ENCODE measurements at regions not wholly inside any gene's neighbourhood (a gene's known extent, or its start where the extent isn't known, plus 50 kb on each side); places are given as distances from the start of the nearest gene placed in this dataset.

DNA sequence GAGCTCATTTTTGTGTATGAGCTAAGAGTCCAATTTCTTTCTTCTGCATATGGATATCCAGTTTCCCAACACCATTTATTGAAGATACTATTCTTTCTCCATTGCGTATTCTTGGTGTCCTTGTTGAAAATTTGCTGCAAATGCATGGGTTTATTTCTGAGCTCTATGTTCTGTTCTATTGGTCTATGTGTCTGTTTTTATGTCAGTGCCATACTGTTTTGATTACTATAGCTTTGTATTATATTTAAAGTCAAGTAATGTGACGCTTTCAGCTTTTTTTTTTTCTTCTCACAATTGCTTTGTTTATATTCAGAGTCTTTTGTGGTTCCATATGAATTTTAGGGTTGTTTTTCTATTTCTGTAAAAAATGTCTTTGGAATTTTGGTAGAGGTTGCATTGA lies 247.1 kb upstream of the TBX3 start:
- H3K9me3 ChIP-seq (replicated peaks in 1 of 2; ENCODE audit: control insufficient read depth in 1 of 2, insufficient read depth in 1 of 2, low read length in 2 of 2) = no peaks in the 10 kb centered on the region

DNA sequence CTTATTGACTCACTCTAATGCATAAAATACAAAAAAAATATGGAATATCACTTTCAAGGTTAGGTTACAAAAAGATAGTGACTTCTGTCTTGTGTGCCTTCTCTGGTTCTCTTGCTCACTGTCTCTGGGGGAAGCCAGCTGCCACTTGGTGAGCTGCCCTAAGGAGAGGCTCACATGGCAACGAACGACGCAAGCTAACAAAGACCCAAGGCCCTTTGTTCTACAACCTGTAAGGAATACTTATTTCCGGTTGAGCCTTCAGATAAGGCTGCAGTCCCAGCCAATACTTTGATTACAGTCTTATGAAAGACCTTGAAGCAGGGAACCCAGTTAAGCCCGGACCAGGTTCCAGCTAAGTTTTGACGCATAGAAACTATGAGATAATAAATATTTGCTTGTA lies 242.4 kb upstream of the TBX3 start:
- intact Hi-C loops (cut with micrococcal nuclease) = no loop called here
- TF ChIP-seq, protein P1, sequence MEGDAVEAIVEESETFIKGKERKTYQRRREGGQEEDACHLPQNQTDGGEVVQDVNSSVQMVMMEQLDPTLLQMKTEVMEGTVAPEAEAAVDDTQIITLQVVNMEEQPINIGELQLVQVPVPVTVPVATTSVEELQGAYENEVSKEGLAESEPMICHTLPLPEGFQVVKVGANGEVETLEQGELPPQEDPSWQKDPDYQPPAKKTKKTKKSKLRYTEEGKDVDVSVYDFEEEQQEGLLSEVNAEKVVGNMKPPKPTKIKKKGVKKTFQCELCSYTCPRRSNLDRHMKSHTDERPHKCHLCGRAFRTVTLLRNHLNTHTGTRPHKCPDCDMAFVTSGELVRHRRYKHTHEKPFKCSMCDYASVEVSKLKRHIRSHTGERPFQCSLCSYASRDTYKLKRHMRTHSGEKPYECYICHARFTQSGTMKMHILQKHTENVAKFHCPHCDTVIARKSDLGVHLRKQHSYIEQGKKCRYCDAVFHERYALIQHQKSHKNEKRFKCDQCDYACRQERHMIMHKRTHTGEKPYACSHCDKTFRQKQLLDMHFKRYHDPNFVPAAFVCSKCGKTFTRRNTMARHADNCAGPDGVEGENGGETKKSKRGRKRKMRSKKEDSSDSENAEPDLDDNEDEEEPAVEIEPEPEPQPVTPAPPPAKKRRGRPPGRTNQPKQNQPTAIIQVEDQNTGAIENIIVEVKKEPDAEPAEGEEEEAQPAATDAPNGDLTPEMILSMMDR (IDR thresholded peaks at IDR 0.05) = no peak
- Mint-ChIP-seq H3K4me1 (no peaks in the 10 kb centered on the region), H3K27me3 (ENCODE audit: low read depth in 3 of 3) (peaks cover 0 to 2% (median 0%) of the 10 kb centered on the region in 3 donors), H3K36me3 (no peaks in the 10 kb centered on the region), H3K4me3 (no peak overlapping the region), H3K9me3 (peaks cover 5 to 23% (median 13%) of the 10 kb centered on the region in 7 donors), H3K27ac (no peak overlapping the region)
- Histone ChIP-seq H3K27me3 (ENCODE audit: control insufficient read depth in 2 of 2, insufficient read depth in 2 of 2, low read length in 2 of 2) (no peaks in the 10 kb centered on the region), H3K79me2 (ENCODE audit: insufficient read depth, low read length) (no peaks in the 10 kb centered on the region), H2AFZ (ENCODE audit: insufficient read depth, low read depth, low read length, poor library complexity, severe bottlenecking) (no peak overlapping the region), H4K20me1 (ENCODE audit: insufficient read depth, low read length) (no peaks in the 10 kb centered on the region), H3K36me3 (replicated peaks in 1 of 2; ENCODE audit: control insufficient read depth in 1 of 2, insufficient read depth in 2 of 2, low read length in 2 of 2) (no peaks in the 10 kb centered on the region), H3K4me2 (replicated peaks; ENCODE audit: extremely low read depth, low read length, poor library complexity, severe bottlenecking) (no peak overlapping the region), H3K9ac (ENCODE audit: insufficient read depth, low read length, poor library complexity, severe bottlenecking) (no peak overlapping the region), H3K4me3 (replicated peaks in 1 of 3; ENCODE audit: low read depth in 2 of 3, low read length in 3 of 3) (no peak overlapping the region), H3K27ac (ENCODE audit: low read depth in 1 of 2, low read length in 2 of 2) (no peak overlapping the region), H3K9me3 (replicated peaks in 1 of 2; ENCODE audit: control insufficient read depth in 1 of 2, insufficient read depth in 1 of 2, low read length in 2 of 2) (peaks cover 2 to 5% of the 10 kb centered on the region in 2 donors), H3K4me1 (ENCODE audit: control insufficient read depth in 1 of 2, insufficient read depth in 2 of 2, low read length in 2 of 2) (no peaks in the 10 kb centered on the region)
- DNase-seq = no peak
- 91% methylated on average over 4 of the region's 6 CpGs for WGBS (ENCODE audit: insufficient coverage)

More for the DNA sequence above, 247.1 kb upstream of the TBX3 start:
- no peaks in the 10 kb centered on the region for H4K20me1 ChIP-seq (ENCODE audit: insufficient read depth, low read length)
- H2AFZ ChIP-seq (ENCODE audit: insufficient read depth, low read depth, low read length, poor library complexity, severe bottlenecking) = no peak overlapping the region
- H3K27me3 ChIP-seq (ENCODE audit: control insufficient read depth in 2 of 2, insufficient read depth in 2 of 2, low read length in 2 of 2) = no peaks in the 10 kb centered on the region
- H3K9me3 Mint-ChIP-seq = peaks cover 0 to 9% (median 8%) of the 10 kb centered on the region in 7 donors
- no peaks in the 10 kb centered on the region for H3K79me2 ChIP-seq (ENCODE audit: insufficient read depth, low read length)
- DNase-seq = no peak
- no peaks in the 10 kb centered on the region for H3K27me3 Mint-ChIP-seq (ENCODE audit: low read depth in 3 of 3)
- TF ChIP-seq, protein P1 (IDR thresholded peaks at IDR 0.05) = no peak
- no peak overlapping the region for H3K4me3 ChIP-seq (replicated peaks in 1 of 3; ENCODE audit: low read depth in 2 of 3, low read length in 3 of 3)
- no peaks in the 10 kb centered on the region for H3K4me1 Mint-ChIP-seq
- no peak overlapping the region for H3K4me2 ChIP-seq (replicated peaks; ENCODE audit: extremely low read depth, low read length, poor library complexity, severe bottlenecking)
- intact Hi-C loops (cut with micrococcal nuclease) = no loop called here
- no peaks in the 10 kb centered on the region for H3K4me1 ChIP-seq (ENCODE audit: control insufficient read depth in 1 of 2, insufficient read depth in 2 of 2, low read length in 2 of 2)
- H3K36me3 ChIP-seq (replicated peaks in 1 of 2; ENCODE audit: control insufficient read depth in 1 of 2, insufficient read depth in 2 of 2, low read length in 2 of 2) = no peaks in the 10 kb centered on the region
- no peak overlapping the region for H3K27ac ChIP-seq (ENCODE audit: low read depth in 1 of 2, low read length in 2 of 2)
- H3K4me3 Mint-ChIP-seq = no peak overlapping the region
- no peak overlapping the region for H3K27ac Mint-ChIP-seq
- WGBS (ENCODE audit: insufficient coverage) = no CpG with 5 or more reads among the region's 2 CpGs
- no peaks in the 10 kb centered on the region for H3K36me3 Mint-ChIP-seq
- H3K9ac ChIP-seq (ENCODE audit: insufficient read depth, low read length, poor library complexity, severe bottlenecking) = no peak overlapping the region
